Osteoblast (primary cell): ENCODE measurements at regions not wholly inside any gene's neighbourhood (a gene's known extent, or its start where the extent isn't known, plus 50 kb on each side); places are given as distances from the start of the nearest gene placed in this dataset.

Source experiments
- DNase-seq: peaks from one replicate; pipeline ENCODE4 v3.0.0; 2011; ENCODE audit warnings: low spot score, mixed read lengths; ENCODE audit not compliant: insufficient read length; ENCODE audit errors: missing footprints
- H2AFZ ChIP-seq: 2 replicates; pipeline ENCODE4 v1.6.0; 2011; ENCODE audit warnings: mild to moderate bottlenecking, low read length
- H3K27ac ChIP-seq: 2 replicates; pipeline ENCODE4 v1.5.1; 2011; ENCODE audit warnings: mild to moderate bottlenecking, low read depth, low read length, moderate library complexity
- H3K27me3 ChIP-seq: 2 replicates; pipeline ENCODE4 v1.6.0; 2012; ENCODE audit warnings: mild to moderate bottlenecking, control low read depth, inconsistent platforms, low read length, moderate library complexity; ENCODE audit not compliant: insufficient read depth
- H3K36me3 ChIP-seq: 2 replicates; pipeline ENCODE4 v1.5.1; 2011; ENCODE audit warnings: mild to moderate bottlenecking, low read length, control low read depth, moderate library complexity; ENCODE audit not compliant: insufficient read depth
- H3K4me1 ChIP-seq: 2 replicates; pipeline ENCODE4 v1.5.1; 2011; ENCODE audit warnings: mild to moderate bottlenecking, low read length, control low read depth, moderate library complexity; ENCODE audit not compliant: insufficient read depth
- H3K4me2 ChIP-seq: 2 replicates; pipeline ENCODE4 v1.6.0; 2011; ENCODE audit warnings: mild to moderate bottlenecking, low read length; ENCODE audit not compliant: insufficient read depth
- H3K4me3 ChIP-seq: fragments of 200-600 bp; sonication (generic); 3 replicates; pipeline ENCODE4 v1.5.1; 2012; ENCODE audit warnings: mild to moderate bottlenecking, low read length, inconsistent platforms; ENCODE audit not compliant: insufficient read depth
- H3K79me2 ChIP-seq: 2 replicates; pipeline ENCODE4 v1.6.0; 2012; ENCODE audit warnings: mild to moderate bottlenecking, low read length, control low read depth, inconsistent platforms; ENCODE audit not compliant: insufficient read depth
- H3K9me3 ChIP-seq: 2 replicates; pipeline ENCODE4 v1.5.1; 2011; ENCODE audit warnings: low read depth, low read length, control low read depth
- H4K20me1 ChIP-seq: 2 replicates; pipeline ENCODE4 v1.6.0; 2012; ENCODE audit warnings: mild to moderate bottlenecking, low read length, control low read depth; ENCODE audit not compliant: insufficient read depth
- CTCF ChIP-seq: IDR thresholded peaks from 2 replicates; pipeline ENCODE4 v1.5.1; 2011; ENCODE audit warnings: mild to moderate bottlenecking, low read depth, low read length, moderate library complexity; ENCODE audit errors: extremely low read depth

GRCh38 chr1:229822026-229822425 is 196.0 kb downstream of the URB2 start:
- no peak for DNase-seq
- TF ChIP-seq CTCF: no peak
- H3K4me2 ChIP-seq: no peak overlapping the region

GRCh38 chr1:229825042-229825441 is 199.0 kb downstream of the URB2 start:
- Histone ChIP-seq H3K27ac (no peak overlapping the region), H3K4me1 (no peaks in the 10 kb centered on the region), H4K20me1 (no peaks in the 10 kb centered on the region), H3K4me2 (no peak overlapping the region), H3K27me3 (no peaks in the 10 kb centered on the region), H3K79me2 (no peaks in the 10 kb centered on the region), H3K4me3 (no peak overlapping the region), H2AFZ (no peak overlapping the region), H3K36me3 (no peaks in the 10 kb centered on the region), H3K9me3 (no peaks in the 10 kb centered on the region)
- no peak for TF ChIP-seq CTCF
- no peak for DNase-seq

More at GRCh38 chr1:229822026-229822425, 196.0 kb downstream of the URB2 start:
- no peaks in the 10 kb centered on the region for H4K20me1 ChIP-seq
- H3K4me3 ChIP-seq: no peak overlapping the region
- H3K27me3 ChIP-seq: no peaks in the 10 kb centered on the region
- H3K36me3 ChIP-seq: no peaks in the 10 kb centered on the region
- no peak overlapping the region for H3K27ac ChIP-seq
- no peaks in the 10 kb centered on the region for H3K79me2 ChIP-seq
- H3K9me3 ChIP-seq: no peaks in the 10 kb centered on the region
- H2AFZ ChIP-seq: no peak overlapping the region
- no peaks in the 10 kb centered on the region for H3K4me1 ChIP-seq

GRCh38 chr1:229828461-229828860 is 202.4 kb downstream of the URB2 start:
- Histone ChIP-seq H3K36me3 (no peaks in the 10 kb centered on the region), H3K9me3 (no peaks in the 10 kb centered on the region), H3K4me3 (no peak overlapping the region), H3K79me2 (no peaks in the 10 kb centered on the region), H2AFZ (no peak overlapping the region), H3K27me3 (no peaks in the 10 kb centered on the region), H4K20me1 (no peaks in the 10 kb centered on the region), H3K4me2 (no peak overlapping the region), H3K4me1 (no peaks in the 10 kb centered on the region), H3K27ac (no peak overlapping the region)
- DNase-seq: no peak
- TF ChIP-seq CTCF: no peak

GRCh38 chr1:229832695-229833094 is 206.6 kb downstream of the URB2 start:
- TF ChIP-seq CTCF: no peak
- no peaks in the 10 kb centered on the region for H3K4me1 ChIP-seq
- no peak overlapping the region for H2AFZ ChIP-seq
- H3K4me2 ChIP-seq: no peak overlapping the region
- no peaks in the 10 kb centered on the region for H3K9me3 ChIP-seq
- H3K27ac ChIP-seq: no peak overlapping the region
- H3K4me3 ChIP-seq: no peak overlapping the region
- no peaks in the 10 kb centered on the region for H3K36me3 ChIP-seq
- DNase-seq: no peak
- no peaks in the 10 kb centered on the region for H3K79me2 ChIP-seq
- H4K20me1 ChIP-seq: no peaks in the 10 kb centered on the region
- no peaks in the 10 kb centered on the region for H3K27me3 ChIP-seq
